WERI-Rb-1 (cell line): ENCODE measurements at regions not wholly inside any gene's neighbourhood (a gene's known extent, or its start where the extent isn't known, plus 50 kb on each side); places are given as distances from the start of the nearest gene placed in this dataset.

Experiments
- DNase-seq: peaks from one replicate; pipeline ENCODE4 v3.0.0-alpha.2; 2020
- H3K27ac ChIP-seq: fragments of 250-450 bp; sonication (Bioruptor Pico); 2 replicates; pipeline ENCODE4 v1.5.1; 2020; ENCODE audit warnings: mild to moderate bottlenecking, moderate library complexity
- H3K27me3 ChIP-seq: fragments of 250-450 bp; sonication (Bioruptor Pico); 2 replicates; pipeline ENCODE4 v1.5.1; 2021; ENCODE audit warnings: mild to moderate bottlenecking, low read depth, moderate library complexity; ENCODE audit not compliant: insufficient read depth, severe bottlenecking
- H3K36me3 ChIP-seq: fragments of 250-450 bp; sonication (Bioruptor Pico); 2 replicates; pipeline ENCODE4 v1.5.1; 2020; ENCODE audit warnings: mild to moderate bottlenecking, moderate library complexity
- H3K4me3 ChIP-seq: 2 replicates; pipeline ENCODE4 v1.5.1; 2011; ENCODE audit warnings: low read depth, mild to moderate bottlenecking, control low read depth, low read length
- H3K9me3 ChIP-seq: fragments of 250-450 bp; sonication (Bioruptor Pico); 2 replicates; pipeline ENCODE4 v1.5.1; 2021; ENCODE audit warnings: mild to moderate bottlenecking, moderate library complexity; ENCODE audit not compliant: severe bottlenecking
- CTCF ChIP-seq: IDR thresholded peaks from 2 replicates; pipeline ENCODE4 v1.5.1; 2011; ENCODE audit warnings: low read depth, mild to moderate bottlenecking, control low read depth, inconsistent platforms, low read length

- Histone ChIP-seq H3K9me3 (no peaks in the 10 kb centered on the region), H3K27me3 (peaks cover 23% of the 10 kb centered on the region), H3K27ac (no peak overlapping the region), H3K4me3 (no peak overlapping the region), H3K36me3 (no peaks in the 10 kb centered on the region)
- TF ChIP-seq CTCF = peak; percentile 43
- peak; percentile 8 for DNase-seq
Observed at GRCh38 chr9:1709347-1709746, 305.8 kb upstream of the SMARCA2 start.

GRCh38 chr9:1712861-1713450 lies 302.2 kb upstream of the SMARCA2 start:
- Histone ChIP-seq H3K36me3 (no peaks in the 10 kb centered on the region), H3K27me3 (peaks cover 37% of the 10 kb centered on the region), H3K4me3 (no peak overlapping the region), H3K9me3 (no peaks in the 10 kb centered on the region), H3K27ac (no peak overlapping the region)
- DNase-seq = no peak
- no peak for TF ChIP-seq CTCF

- Histone ChIP-seq H3K27me3 (peaks cover 43% of the 10 kb centered on the region), H3K4me3 (no peak overlapping the region), H3K9me3 (no peaks in the 10 kb centered on the region), H3K27ac (no peak overlapping the region), H3K36me3 (no peaks in the 10 kb centered on the region)
- no peak for DNase-seq
- no peak for TF ChIP-seq CTCF
Observed at GRCh38 chr9:1713841-1714240, 301.3 kb upstream of the SMARCA2 start.

- no peaks in the 10 kb centered on the region for H3K36me3 ChIP-seq
- no peak for DNase-seq
- no peaks in the 10 kb centered on the region for H3K9me3 ChIP-seq
- H3K27me3 ChIP-seq = peaks cover 60% of the 10 kb centered on the region
- H3K27ac ChIP-seq = no peak overlapping the region
- no peak overlapping the region for H3K4me3 ChIP-seq
- TF ChIP-seq CTCF = no peak
Observed at GRCh38 chr9:1717882-1718281, 297.3 kb upstream of the SMARCA2 start.

- no peak for DNase-seq
- TF ChIP-seq CTCF = no peak
- Histone ChIP-seq H3K27ac (no peak overlapping the region), H3K9me3 (no peaks in the 10 kb centered on the region), H3K4me3 (no peak overlapping the region), H3K27me3 (peaks cover 55% of the 10 kb centered on the region), H3K36me3 (no peaks in the 10 kb centered on the region)
Observed at GRCh38 chr9:1718836-1719235, 296.3 kb upstream of the SMARCA2 start.

GRCh38 chr9:1721196-1721595 lies 294.0 kb upstream of the SMARCA2 start:
- H3K27ac ChIP-seq = no peak overlapping the region
- H3K4me3 ChIP-seq = no peak overlapping the region
- no peak for TF ChIP-seq CTCF
- no peaks in the 10 kb centered on the region for H3K9me3 ChIP-seq
- no peaks in the 10 kb centered on the region for H3K36me3 ChIP-seq
- no peak for DNase-seq
- peaks cover 64% of the 10 kb centered on the region for H3K27me3 ChIP-seq
